B cell (primary cell): ENCODE measurements at regions not wholly inside any gene's neighbourhood (a gene's known extent, or its start where the extent isn't known, plus 50 kb on each side); places are given as distances from the start of the nearest gene placed in this dataset.

ENCODE experiments used
- ATAC-seq: fragments of 200-7000 bp; cut with Tn5 transposase; one replicate; pipeline ENCODE4 v1.10.0; 2021; ENCODE audit warnings: low read depth, mild to moderate bottlenecking, moderate number of reproducible peaks, moderate library complexity
- CTCF ChIA-PET: fragments of 350-600 bp; sonication (Branson Sonifier 250); formaldehyde crosslinking; loops from one replicate; lab custom pipeline; 2021; ENCODE audit warnings: antibody characterized with exemption, inconsistent platforms; lab: Charles Lee
- POLR2A ChIA-PET: fragments of 350-600 bp; sonication (Branson Sonifier 250); formaldehyde crosslinking; loops from one replicate; lab custom pipeline; 2021; ENCODE audit warnings: antibody characterized with exemption; lab: Charles Lee
- DNase-seq: peaks from one replicate; pipeline ENCODE4 v3.0.0; 2013
- H2AFZ ChIP-seq: 2 replicates; pipeline ENCODE4 v1.6.1; 2012; ENCODE audit warnings: mild to moderate bottlenecking, low read depth, low read length; ENCODE audit not compliant: insufficient read depth, poor library complexity, severe bottlenecking
- H3K27ac ChIP-seq, 2 donors: 1 replicate in 1 of 2; 2 replicates in 1 of 2; pipeline ENCODE4 v1.5.1; 2012 to 2013; ENCODE audit warnings: low read length in 2 of 2, mild to moderate bottlenecking in 2 of 2, moderate library complexity in 1 of 2
- H3K27me3 ChIP-seq, 4 experiments: fragments of 200-600 bp in 1 of 4; sonication (generic) in 1 of 4; replicated peaks in 1 of 4; 1 replicate in 2 of 4; 2 replicates in 2 of 4; pipeline versions ENCODE4 v1.6.1 to v1.7.0; 2013 to 2016; ENCODE audit warnings: low read length in 3 of 4, mild to moderate bottlenecking in 2 of 4, mixed read lengths in 1 of 4, moderate library complexity in 1 of 4; ENCODE audit not compliant: insufficient read depth in 4 of 4, control insufficient read depth in 3 of 4; ENCODE audit errors: control extremely low read depth in 1 of 4
- H3K36me3 ChIP-seq, 2 experiments: replicated peaks in 1 of 2; 1 replicate in 1 of 2; 2 replicates in 1 of 2; pipeline versions ENCODE4 v1.6.1 to v1.7.1; 2013; ENCODE audit warnings: low read length in 1 of 2; ENCODE audit not compliant: insufficient read depth in 2 of 2, control insufficient read depth in 1 of 2; ENCODE audit errors: control extremely low read depth in 1 of 2, extremely low read depth in 1 of 2
- H3K4me1 ChIP-seq, 2 donors: fragments of 200-600 bp in 1 of 2; sonication (generic) in 1 of 2; 1 replicate in 1 of 2; 2 replicates in 1 of 2; pipeline versions ENCODE4 v1.5.1 to v1.6.1; 2013 to 2017; ENCODE audit warnings: low read length in 2 of 2; ENCODE audit not compliant: control insufficient read depth in 2 of 2, insufficient read depth in 2 of 2
- H3K4me2 ChIP-seq: replicated peaks from 2 replicates; pipeline ENCODE3; 2012; ENCODE audit warnings: mild to moderate bottlenecking, low read depth, low read length; ENCODE audit not compliant: poor library complexity, severe bottlenecking
- H3K4me3 ChIP-seq, 5 experiments: fragments of 200-600 bp in 1 of 5; sonication (generic) in 1 of 5; 1 replicate in 3 of 5; 2 replicates in 2 of 5; pipeline versions ENCODE4 v1.5.1 to v1.7.0; 2011 to 2016; ENCODE audit warnings: low read length in 4 of 5, mild to moderate bottlenecking in 4 of 5, low read depth in 2 of 5, control low read depth in 1 of 5, moderate library complexity in 1 of 5; ENCODE audit not compliant: insufficient read depth in 1 of 5; ENCODE audit errors: control extremely low read depth in 1 of 5, extremely low read depth in 1 of 5
- H3K79me2 ChIP-seq: fragments of 200-600 bp; sonication (generic); one replicate; pipeline ENCODE4 v1.6.0; 2016; ENCODE audit warnings: low read length; ENCODE audit not compliant: control insufficient read depth, insufficient read depth
- H3K9ac ChIP-seq: fragments of 200-600 bp; sonication (generic); 2 replicates; pipeline ENCODE4 v1.6.1; 2017; ENCODE audit warnings: mild to moderate bottlenecking, low read length, moderate library complexity
- H3K9me3 ChIP-seq, 3 donors: one replicate each; pipeline versions ENCODE4 v1.6.1 to v1.7.1; 2013; ENCODE audit warnings: low read length in 2 of 3; ENCODE audit not compliant: control insufficient read depth in 2 of 3, insufficient read depth in 1 of 3; ENCODE audit errors: control extremely low read depth in 1 of 3
- H4K20me1 ChIP-seq: 2 replicates; pipeline ENCODE4 v1.6.0; 2012; ENCODE audit warnings: mild to moderate bottlenecking, low read length; ENCODE audit not compliant: insufficient read depth, control insufficient read depth, poor library complexity, severe bottlenecking
- H3K27ac Mint-ChIP-seq: one replicate; pipeline ENCODE4 v1.8.0; 2021; ENCODE audit warnings: mixed read lengths
- H3K27me3 Mint-ChIP-seq: one replicate; pipeline ENCODE4 v1.8.0; 2021; ENCODE audit warnings: mixed read lengths
- H3K4me1 Mint-ChIP-seq: one replicate; pipeline ENCODE4 v1.8.0; 2021; ENCODE audit warnings: mixed read lengths
- H3K4me3 Mint-ChIP-seq: one replicate; pipeline ENCODE4 v1.8.0; 2021; ENCODE audit warnings: mixed read lengths
- H3K9me3 Mint-ChIP-seq: one replicate; pipeline ENCODE4 v1.8.0; 2022; ENCODE audit warnings: mixed read lengths; ENCODE audit not compliant: insufficient read depth
- CTCF ChIP-seq: fragments of 200-600 bp; IDR thresholded peaks from one replicate; pipeline ENCODE4 v1.8.0; 2022; ENCODE audit warnings: antibody characterized with exemption, mild to moderate bottlenecking
- EZH2 ChIP-seq: IDR thresholded peaks from 2 replicates; pipeline ENCODE4 v1.6.1; 2012; ENCODE audit warnings: borderline replicate concordance, low read depth, mild to moderate bottlenecking, moderate library complexity, low read length; ENCODE audit not compliant: insufficient read depth, poor library complexity, severe bottlenecking
- WGBS: methylation state at CpG from one replicate; pipeline ENCODE4 v1.1.5; 2013; ENCODE audit warnings: missing lambda C conversion rate; ENCODE audit not compliant: insufficient coverage; 5-methylcytosine and 5-hydroxymethylcytosine counted together
- intact Hi-C: fragments of 100-400 bp; cut with micrococcal nuclease; formaldehyde crosslinking; loops from one replicate; pipeline ENCODE4 v1.10.0; 2022

GRCh38 chr12:89760783-89761182 is 52.1 kb upstream of the ATP2B1 start:
- no CpG with 5 or more reads among the region's 2 CpGs for WGBS
- DNase-seq (peak; percentile 50), ATAC-seq (no peak)
- Histone ChIP-seq H3K4me1 (peaks cover 24 to 37% of the 10 kb centered on the region in 2 donors), H4K20me1 (no peaks in the 10 kb centered on the region), H3K4me3 (peak overlapping the region in 1 of 5 experiments; percentile 35), H3K79me2 (no peaks in the 10 kb centered on the region), H3K27ac (peak overlapping the region; percentile 38 to 52), H2AFZ (no peak overlapping the region), H3K9me3 (peaks cover 0 to 3% (median 0%) of the 10 kb centered on the region in 3 donors), H3K9ac (no peak overlapping the region), H3K36me3 (no peaks in the 10 kb centered on the region), H3K4me2 (peak overlapping the region; percentile 63), H3K27me3 (no peaks in the 10 kb centered on the region)
- Mint-ChIP-seq H3K9me3 (peaks cover 6% of the 10 kb centered on the region), H3K27ac (peak overlapping the region; percentile 76), H3K27me3 (no peaks in the 10 kb centered on the region), H3K4me1 (peaks cover 50% of the 10 kb centered on the region), H3K4me3 (no peak overlapping the region)
- CTCF ChIA-PET, result interaction anchor here (0.7 to 1.5 kb wide), 2 partner anchors 40 kb away, joined by 3 read pairs; no protein-coding TSS in a partner anchor
- no peak for TF ChIP-seq EZH2
- no peak for TF ChIP-seq CTCF
- intact Hi-C loops, result loop anchor here (1.0 to 2.0 kb wide), 2 partner anchors 28 to 103 kb away; no protein-coding TSS in a partner anchor
- POLR2A ChIA-PET, result interaction anchor here (1.5 kb wide), 1 partner anchor 52 kb away, joined by 4 read pairs; the partner anchor contains the start of gene ATP2B1
